Spleen (tissue), 7 donors: ENCODE measurements at regions not wholly inside any gene's neighbourhood (a gene's known extent, or its start where the extent isn't known, plus 50 kb on each side); places are given as distances from the start of the nearest gene placed in this dataset.

Source experiments
- POLR2A ChIP-seq, 3 donors: fragments of 450-650 bp; IDR thresholded peaks; one replicate each; pipeline ENCODE4 v1.5.1; 2017; ENCODE audit warnings: antibody characterized with exemption in 3 of 3, mild to moderate bottlenecking in 1 of 3
- POLR2AphosphoS5 ChIP-seq, 3 donors: sonication (generic); formaldehyde crosslinking; IDR thresholded peaks; one replicate each; pipeline ENCODE4 v1.5.1; 2017; ENCODE audit warnings: antibody characterized with exemption in 3 of 3
- TF ChIP-seq, protein P1 (sequence below), 11 experiments: fragments of 200-600 bp in 7 of 11; fragments of 450-650 bp in 4 of 11; sonication (generic) in 4 of 11; IDR thresholded peaks in 8 of 11; conservative IDR thresholded peaks in 3 of 11; 1 replicate in 7 of 11; 2 replicates in 4 of 11; pipeline versions ENCODE4 v1.4.0 to v1.8.0; 2016 to 2021; ENCODE audit warnings: antibody characterized with exemption in 11 of 11, inconsistent platforms in 4 of 11, mild to moderate bottlenecking in 1 of 11
- donor health status: DM: no; HTN: no; CAD: no; lungs with moderate emphysema.
- donor health status: DM: no; HTN: no; CAD: no.
- donor health status: DM: no; HTN: no; CAD: no.

DNA sequence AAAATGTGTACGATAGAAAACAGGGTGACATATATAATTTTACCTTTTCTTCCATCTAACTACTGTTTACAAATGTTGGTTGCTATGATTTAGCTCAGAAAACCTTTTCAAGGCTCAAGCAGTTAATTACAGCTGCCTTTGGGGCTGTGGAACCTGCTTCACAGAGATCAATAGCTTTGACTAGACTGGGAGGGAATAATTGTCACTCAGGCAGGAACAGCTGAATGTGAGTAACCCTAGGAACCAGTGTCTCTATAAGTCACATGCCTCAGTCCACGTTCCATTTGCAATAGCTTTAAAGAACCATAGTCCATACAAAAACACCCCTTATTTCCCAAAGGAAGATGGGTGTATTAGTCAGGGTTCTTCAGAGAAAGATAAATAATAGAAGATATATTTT lies 306.8 kb upstream of the ERCC4 start:
- TF ChIP-seq, protein P1, sequence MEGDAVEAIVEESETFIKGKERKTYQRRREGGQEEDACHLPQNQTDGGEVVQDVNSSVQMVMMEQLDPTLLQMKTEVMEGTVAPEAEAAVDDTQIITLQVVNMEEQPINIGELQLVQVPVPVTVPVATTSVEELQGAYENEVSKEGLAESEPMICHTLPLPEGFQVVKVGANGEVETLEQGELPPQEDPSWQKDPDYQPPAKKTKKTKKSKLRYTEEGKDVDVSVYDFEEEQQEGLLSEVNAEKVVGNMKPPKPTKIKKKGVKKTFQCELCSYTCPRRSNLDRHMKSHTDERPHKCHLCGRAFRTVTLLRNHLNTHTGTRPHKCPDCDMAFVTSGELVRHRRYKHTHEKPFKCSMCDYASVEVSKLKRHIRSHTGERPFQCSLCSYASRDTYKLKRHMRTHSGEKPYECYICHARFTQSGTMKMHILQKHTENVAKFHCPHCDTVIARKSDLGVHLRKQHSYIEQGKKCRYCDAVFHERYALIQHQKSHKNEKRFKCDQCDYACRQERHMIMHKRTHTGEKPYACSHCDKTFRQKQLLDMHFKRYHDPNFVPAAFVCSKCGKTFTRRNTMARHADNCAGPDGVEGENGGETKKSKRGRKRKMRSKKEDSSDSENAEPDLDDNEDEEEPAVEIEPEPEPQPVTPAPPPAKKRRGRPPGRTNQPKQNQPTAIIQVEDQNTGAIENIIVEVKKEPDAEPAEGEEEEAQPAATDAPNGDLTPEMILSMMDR (IDR thresholded peaks at IDR 0.05 in 8 of 11, conservative IDR thresholded peaks at IDR 0.05 in 3 of 11) = no peak
- TF ChIP-seq POLR2A (IDR thresholded peaks at IDR 0.05) (no peak), POLR2AphosphoS5 (IDR thresholded peaks at IDR 0.05) (no peak)
